ENCODE measurements at regions not wholly inside any gene's neighbourhood (a gene's known extent, or its start where the extent isn't known, plus 50 kb on each side); places are given as distances from the start of the nearest gene placed in this dataset.

- Mint-ChIP-seq H3K4me3 (ENCODE audit: unreplicated experiment) (no peak overlapping the region), H3K36me3 (ENCODE audit: insufficient read depth, unreplicated experiment) (no peaks in the 10 kb centered on the region), H3K27me3 (ENCODE audit: insufficient read depth, unreplicated experiment) (no peaks in the 10 kb centered on the region), H3K27ac (ENCODE audit: low read depth, unreplicated experiment) (no peak overlapping the region), H3K9me3 (ENCODE audit: unreplicated experiment) (no peaks in the 10 kb centered on the region), H3K4me1 (ENCODE audit: insufficient read depth, unreplicated experiment) (no peaks in the 10 kb centered on the region)
- BruUV-seq (replicated peaks) = no TSS peak
- POLR2A ChIA-PET = interaction anchor here (1.1 kb wide), 1 partner anchor 15 kb away, joined by 4 read pairs; no protein-coding TSS in a partner anchor
- intact Hi-C loops (cut with micrococcal nuclease) = no loop called here
- CTCF ChIA-PET = interaction anchor here (0.5 to 1.9 kb wide), 3 partner anchors 35 to 88 kb away, joined by 5 read pairs; no protein-coding TSS in a partner anchor
- DNase-seq (ENCODE audit: unreplicated experiment) = no peak
- TF ChIP-seq CTCF (IDR thresholded peaks at IDR 0.05; ENCODE audit: unreplicated experiment) = no peak
These were observed 61.4 kb upstream of the MSTN start for GRCh38 chr2:190123956-190124355.

GRCh38 chr2:190121971-190122370, 59.4 kb upstream of the MSTN start:
- peak; percentile 17 for DNase-seq (ENCODE audit: unreplicated experiment)
- CTCF ChIA-PET = interaction anchor here (0.6 to 1.9 kb wide), 4 partner anchors 33 to 353 kb away, joined by 3 to 5 read pairs (median 4); no protein-coding TSS in a partner anchor
- BruUV-seq (replicated peaks) = no TSS peak
- Mint-ChIP-seq H3K4me1 (ENCODE audit: insufficient read depth, unreplicated experiment) (no peaks in the 10 kb centered on the region), H3K4me3 (ENCODE audit: unreplicated experiment) (no peak overlapping the region), H3K9me3 (ENCODE audit: unreplicated experiment) (no peaks in the 10 kb centered on the region), H3K36me3 (ENCODE audit: insufficient read depth, unreplicated experiment) (no peaks in the 10 kb centered on the region), H3K27me3 (ENCODE audit: insufficient read depth, unreplicated experiment) (no peaks in the 10 kb centered on the region), H3K27ac (ENCODE audit: low read depth, unreplicated experiment) (no peak overlapping the region)
- intact Hi-C loops (cut with micrococcal nuclease) = no loop called here
- POLR2A ChIA-PET = interaction anchor here (0.7 to 1.4 kb wide), 2 partner anchors 13 to 16 kb away, joined by 3 to 5 read pairs; no protein-coding TSS in a partner anchor
- peak; percentile 14 for TF ChIP-seq CTCF (IDR thresholded peaks at IDR 0.05; ENCODE audit: unreplicated experiment)

GRCh38 chr2:190121305-190121704, 58.8 kb upstream of the MSTN start:
- POLR2A ChIA-PET = interaction anchor here (1.4 kb wide), 1 partner anchor 13 kb away, joined by 5 read pairs; no protein-coding TSS in a partner anchor
- no peaks in the 10 kb centered on the region for H3K36me3 Mint-ChIP-seq (ENCODE audit: insufficient read depth, unreplicated experiment)
- intact Hi-C loops (cut with micrococcal nuclease) = no loop called here
- CTCF ChIA-PET = interaction anchor here (0.6 to 1.1 kb wide), 2 partner anchors 64 to 258 kb away, joined by 3 read pairs; no protein-coding TSS in a partner anchor
- TF ChIP-seq CTCF (IDR thresholded peaks at IDR 0.05; ENCODE audit: unreplicated experiment) = no peak
- no peaks in the 10 kb centered on the region for H3K9me3 Mint-ChIP-seq (ENCODE audit: unreplicated experiment)
- H3K27me3 Mint-ChIP-seq (ENCODE audit: insufficient read depth, unreplicated experiment) = no peaks in the 10 kb centered on the region
- no peak overlapping the region for H3K4me3 Mint-ChIP-seq (ENCODE audit: unreplicated experiment)
- no peaks in the 10 kb centered on the region for H3K4me1 Mint-ChIP-seq (ENCODE audit: insufficient read depth, unreplicated experiment)
- DNase-seq (ENCODE audit: unreplicated experiment) = no peak
- H3K27ac Mint-ChIP-seq (ENCODE audit: low read depth, unreplicated experiment) = no peak overlapping the region
- no TSS peak for BruUV-seq (replicated peaks)

- DNase-seq (ENCODE audit: unreplicated experiment) = no peak
- BruUV-seq (replicated peaks) = no TSS peak
- Mint-ChIP-seq H3K4me1 (ENCODE audit: insufficient read depth, unreplicated experiment) (no peaks in the 10 kb centered on the region), H3K4me3 (ENCODE audit: unreplicated experiment) (no peak overlapping the region), H3K9me3 (ENCODE audit: unreplicated experiment) (no peaks in the 10 kb centered on the region), H3K36me3 (ENCODE audit: insufficient read depth, unreplicated experiment) (no peaks in the 10 kb centered on the region), H3K27me3 (ENCODE audit: insufficient read depth, unreplicated experiment) (no peaks in the 10 kb centered on the region), H3K27ac (ENCODE audit: low read depth, unreplicated experiment) (no peak overlapping the region)
- no peak for TF ChIP-seq CTCF (IDR thresholded peaks at IDR 0.05; ENCODE audit: unreplicated experiment)
- CTCF ChIA-PET = interaction anchor here (0.6 to 0.7 kb wide), 3 partner anchors 27 to 380 kb away, joined by 3 to 4 read pairs (median 3); no protein-coding TSS in a partner anchor
- intact Hi-C loops (cut with micrococcal nuclease) = no loop called here
- POLR2A ChIA-PET = interaction anchor here (0.6 kb wide), 1 partner anchor 139 kb away, joined by 4 read pairs; no protein-coding TSS in a partner anchor
These were observed 57.5 kb upstream of the MSTN start for GRCh38 chr2:190119923-190120590.
